Uterus (tissue), 3 donors: ENCODE measurements at regions not wholly inside any gene's neighbourhood (a gene's known extent, or its start where the extent isn't known, plus 50 kb on each side); places are given as distances from the start of the nearest gene placed in this dataset.

Source experiments
- DNase-seq, 2 donors: peaks; one replicate each; pipeline ENCODE4 v3.0.0-alpha.2; 2019 to 2020
- H3K27ac ChIP-seq, 2 donors: fragments of 200-600 bp; sonication (generic); 1 replicate in 1 of 2; 2 replicates in 1 of 2; pipeline ENCODE4 v1.5.1; 2016 to 2018
- H3K27me3 ChIP-seq, 2 donors: fragments of 200-600 bp; sonication (generic); one replicate each; pipeline ENCODE4 v1.5.1; 2018 to 2019; ENCODE audit warnings: control low read depth in 1 of 2
- H3K36me3 ChIP-seq, 2 donors: fragments of 200-600 bp; sonication (generic); one replicate each; pipeline ENCODE4 v1.5.1; 2019; ENCODE audit warnings: control low read depth in 1 of 2
- H3K4me1 ChIP-seq, 2 donors: fragments of 200-600 bp; sonication (generic); one replicate each; pipeline ENCODE4 v1.5.1; 2018 to 2019; ENCODE audit warnings: control low read depth in 1 of 2
- H3K4me3 ChIP-seq, 2 donors: fragments of 200-600 bp; sonication (generic); 1 replicate in 1 of 2; 2 replicates in 1 of 2; pipeline ENCODE4 v1.5.1; 2018 to 2019; ENCODE audit warnings: mild to moderate bottlenecking in 1 of 2
- H3K9me3 ChIP-seq, 2 donors: fragments of 200-600 bp; sonication (generic); one replicate each; pipeline ENCODE4 v1.5.1; 2019; ENCODE audit warnings: control low read depth in 1 of 2
- POLR2A ChIP-seq, 2 donors: fragments of 450-650 bp; IDR thresholded peaks; one replicate each; pipeline ENCODE4 v1.6.1; 2016; ENCODE audit warnings: antibody characterized with exemption in 2 of 2, mild to moderate bottlenecking in 1 of 2, moderate library complexity in 1 of 2
- intact Hi-C: fragments of 100-400 bp; cut with DNase I; formaldehyde crosslinking; loops from one replicate; pipeline ENCODE4 v1.15.1; 2023; ENCODE audit warnings: low total_unique reads
- TF ChIP-seq, protein P1 (sequence below), 4 experiments: fragments of 200-600 bp in 2 of 4; fragments of 450-650 bp in 2 of 4; sonication (generic) in 2 of 4; IDR thresholded peaks; one replicate each; pipeline ENCODE4 v1.5.1; 2016 to 2019; ENCODE audit warnings: antibody characterized with exemption in 4 of 4, mild to moderate bottlenecking in 2 of 4, moderate library complexity in 1 of 4
- donor health status: DM: yes; HTN: yes; CAD: no.

DNA sequence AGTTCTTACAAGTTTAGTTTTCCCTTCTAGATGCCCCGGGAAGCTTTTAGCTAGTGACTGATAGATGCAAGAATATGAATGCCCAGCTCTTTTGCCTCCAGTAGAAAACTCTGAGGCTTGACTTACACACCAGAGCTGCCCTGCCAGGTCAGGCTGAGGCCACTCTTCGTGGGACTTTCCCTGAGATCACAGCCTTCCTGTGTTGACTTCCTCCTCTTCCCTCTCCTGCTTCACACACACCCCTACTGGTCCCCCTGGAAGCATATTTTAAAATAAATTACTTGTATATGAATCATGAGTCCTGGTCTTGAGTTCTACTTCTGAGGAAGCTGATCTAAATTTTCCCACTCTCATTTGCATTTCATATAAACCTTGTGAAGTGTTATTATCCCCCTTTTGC lies 413.7 kb downstream of the PDCD6IP start:
- H3K27ac ChIP-seq = no peak overlapping the region
- intact Hi-C loops = no loop called here
- H3K36me3 ChIP-seq = no peaks in the 10 kb centered on the region
- H3K27me3 ChIP-seq = no peaks in the 10 kb centered on the region
- no peaks in the 10 kb centered on the region for H3K4me1 ChIP-seq
- no peak for TF ChIP-seq POLR2A (IDR thresholded peaks at IDR 0.05)
- TF ChIP-seq, protein P1, sequence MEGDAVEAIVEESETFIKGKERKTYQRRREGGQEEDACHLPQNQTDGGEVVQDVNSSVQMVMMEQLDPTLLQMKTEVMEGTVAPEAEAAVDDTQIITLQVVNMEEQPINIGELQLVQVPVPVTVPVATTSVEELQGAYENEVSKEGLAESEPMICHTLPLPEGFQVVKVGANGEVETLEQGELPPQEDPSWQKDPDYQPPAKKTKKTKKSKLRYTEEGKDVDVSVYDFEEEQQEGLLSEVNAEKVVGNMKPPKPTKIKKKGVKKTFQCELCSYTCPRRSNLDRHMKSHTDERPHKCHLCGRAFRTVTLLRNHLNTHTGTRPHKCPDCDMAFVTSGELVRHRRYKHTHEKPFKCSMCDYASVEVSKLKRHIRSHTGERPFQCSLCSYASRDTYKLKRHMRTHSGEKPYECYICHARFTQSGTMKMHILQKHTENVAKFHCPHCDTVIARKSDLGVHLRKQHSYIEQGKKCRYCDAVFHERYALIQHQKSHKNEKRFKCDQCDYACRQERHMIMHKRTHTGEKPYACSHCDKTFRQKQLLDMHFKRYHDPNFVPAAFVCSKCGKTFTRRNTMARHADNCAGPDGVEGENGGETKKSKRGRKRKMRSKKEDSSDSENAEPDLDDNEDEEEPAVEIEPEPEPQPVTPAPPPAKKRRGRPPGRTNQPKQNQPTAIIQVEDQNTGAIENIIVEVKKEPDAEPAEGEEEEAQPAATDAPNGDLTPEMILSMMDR (IDR thresholded peaks at IDR 0.05) = no peak
- no peaks in the 10 kb centered on the region for H3K9me3 ChIP-seq
- no peak overlapping the region for H3K4me3 ChIP-seq
- no peak for DNase-seq

- Histone ChIP-seq H3K4me1 (no peaks in the 10 kb centered on the region), H3K27me3 (no peaks in the 10 kb centered on the region), H3K36me3 (no peaks in the 10 kb centered on the region), H3K27ac (no peak overlapping the region), H3K4me3 (no peak overlapping the region), H3K9me3 (no peaks in the 10 kb centered on the region)
- no peak for DNase-seq
- intact Hi-C loops = no loop called here
- TF ChIP-seq, protein P1 (IDR thresholded peaks at IDR 0.05) = no peak
- TF ChIP-seq POLR2A (IDR thresholded peaks at IDR 0.05) = no peak
These were observed 414.2 kb downstream of the PDCD6IP start for GRCh38 chr3:34212656-34213055.

- Histone ChIP-seq H3K4me1 (no peaks in the 10 kb centered on the region), H3K27ac (no peak overlapping the region), H3K27me3 (no peaks in the 10 kb centered on the region), H3K9me3 (no peaks in the 10 kb centered on the region), H3K4me3 (no peak overlapping the region), H3K36me3 (no peaks in the 10 kb centered on the region)
- no peak for DNase-seq
- TF ChIP-seq POLR2A (IDR thresholded peaks at IDR 0.05) = no peak
- TF ChIP-seq, protein P1 (IDR thresholded peaks at IDR 0.05) = no peak
- intact Hi-C loops = no loop called here
These were observed 415.0 kb downstream of the PDCD6IP start for GRCh38 chr3:34213478-34213877.

- intact Hi-C loops = no loop called here
- Histone ChIP-seq H3K27me3 (no peaks in the 10 kb centered on the region), H3K27ac (no peak overlapping the region), H3K36me3 (no peaks in the 10 kb centered on the region), H3K4me3 (no peak overlapping the region), H3K4me1 (no peaks in the 10 kb centered on the region), H3K9me3 (no peaks in the 10 kb centered on the region)
- TF ChIP-seq, protein P1 (IDR thresholded peaks at IDR 0.05) = no peak
- TF ChIP-seq POLR2A (IDR thresholded peaks at IDR 0.05) = no peak
- DNase-seq = no peak
These were observed 418.4 kb downstream of the PDCD6IP start for GRCh38 chr3:34216711-34217335.

DNA sequence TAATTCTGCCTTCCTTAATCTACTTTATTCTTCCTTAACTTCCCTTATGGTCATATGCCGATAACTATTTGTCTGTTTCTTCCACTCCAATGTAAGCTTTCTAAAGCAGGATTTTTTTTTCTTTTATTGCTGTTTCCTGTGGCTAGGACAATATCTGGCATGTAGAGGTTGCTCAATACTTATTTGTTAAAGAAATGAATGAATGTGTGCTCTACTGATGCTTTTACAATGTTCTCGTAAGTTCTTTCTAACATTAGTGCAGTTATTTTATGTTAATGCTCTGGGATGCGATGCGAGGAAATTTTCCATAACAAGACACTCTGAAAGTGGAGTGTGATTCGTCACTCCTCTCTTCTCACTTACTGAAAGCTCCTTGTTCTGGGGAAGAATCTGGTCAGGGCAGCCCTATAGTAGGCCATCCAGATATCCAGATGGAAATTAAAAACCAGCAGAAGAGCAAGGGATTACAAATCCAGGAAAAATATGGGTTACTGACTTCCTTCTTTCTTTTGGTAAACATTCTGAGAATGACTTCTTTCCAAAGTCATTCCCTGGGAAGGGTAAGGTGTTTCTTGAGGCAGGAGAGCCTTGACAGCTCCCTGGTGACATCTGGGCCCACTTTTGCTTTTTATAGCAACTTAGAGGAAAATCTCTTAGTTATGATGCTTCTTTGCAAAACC lies 420.4 kb downstream of the PDCD6IP start:
- TF ChIP-seq, protein P1 (IDR thresholded peaks at IDR 0.05) = no peak
- TF ChIP-seq POLR2A (IDR thresholded peaks at IDR 0.05) = no peak
- no peaks in the 10 kb centered on the region for H3K36me3 ChIP-seq
- H3K9me3 ChIP-seq = no peaks in the 10 kb centered on the region
- no peak overlapping the region for H3K4me3 ChIP-seq
- no peaks in the 10 kb centered on the region for H3K27me3 ChIP-seq
- no peak overlapping the region for H3K27ac ChIP-seq
- H3K4me1 ChIP-seq = no peaks in the 10 kb centered on the region
- DNase-seq = no peak
- intact Hi-C loops = no loop called here
